ENCODE measurements at regions not wholly inside any gene's neighbourhood (a gene's known extent, or its start where the extent isn't known, plus 50 kb on each side); places are given as distances from the start of the nearest gene placed in this dataset.
A peak's percentile ranks its signal among the peaks of the same experiment; 100 is the strongest.

DNA sequence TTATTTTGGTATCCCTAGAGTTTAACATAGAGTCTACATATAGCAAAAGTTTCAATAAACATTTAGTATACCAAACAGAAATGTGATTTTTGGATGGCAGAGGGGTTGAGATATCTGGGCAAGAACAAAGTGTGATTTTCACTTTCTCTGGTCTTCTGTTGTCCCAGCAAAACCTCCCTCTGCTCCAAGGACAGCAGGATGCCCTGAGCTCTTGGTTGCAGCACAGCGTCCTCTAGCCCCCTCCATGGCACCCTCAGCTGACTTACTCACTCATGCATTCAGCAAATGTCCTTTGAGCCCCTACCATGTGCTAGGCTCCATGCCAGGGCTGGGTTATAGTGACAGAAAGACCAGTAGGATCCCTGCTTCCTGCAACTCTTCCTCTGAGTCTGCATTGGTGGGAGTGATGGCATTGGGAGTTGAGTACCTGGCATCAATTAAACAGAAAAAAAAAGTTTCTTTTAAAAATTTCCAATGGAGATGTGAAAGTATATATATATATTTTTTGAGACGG is 104.8 kb upstream of the UBL3 start:
- DNase-seq (ENCODE audit: low read depth in 2 of 2), result no peak

DNA sequence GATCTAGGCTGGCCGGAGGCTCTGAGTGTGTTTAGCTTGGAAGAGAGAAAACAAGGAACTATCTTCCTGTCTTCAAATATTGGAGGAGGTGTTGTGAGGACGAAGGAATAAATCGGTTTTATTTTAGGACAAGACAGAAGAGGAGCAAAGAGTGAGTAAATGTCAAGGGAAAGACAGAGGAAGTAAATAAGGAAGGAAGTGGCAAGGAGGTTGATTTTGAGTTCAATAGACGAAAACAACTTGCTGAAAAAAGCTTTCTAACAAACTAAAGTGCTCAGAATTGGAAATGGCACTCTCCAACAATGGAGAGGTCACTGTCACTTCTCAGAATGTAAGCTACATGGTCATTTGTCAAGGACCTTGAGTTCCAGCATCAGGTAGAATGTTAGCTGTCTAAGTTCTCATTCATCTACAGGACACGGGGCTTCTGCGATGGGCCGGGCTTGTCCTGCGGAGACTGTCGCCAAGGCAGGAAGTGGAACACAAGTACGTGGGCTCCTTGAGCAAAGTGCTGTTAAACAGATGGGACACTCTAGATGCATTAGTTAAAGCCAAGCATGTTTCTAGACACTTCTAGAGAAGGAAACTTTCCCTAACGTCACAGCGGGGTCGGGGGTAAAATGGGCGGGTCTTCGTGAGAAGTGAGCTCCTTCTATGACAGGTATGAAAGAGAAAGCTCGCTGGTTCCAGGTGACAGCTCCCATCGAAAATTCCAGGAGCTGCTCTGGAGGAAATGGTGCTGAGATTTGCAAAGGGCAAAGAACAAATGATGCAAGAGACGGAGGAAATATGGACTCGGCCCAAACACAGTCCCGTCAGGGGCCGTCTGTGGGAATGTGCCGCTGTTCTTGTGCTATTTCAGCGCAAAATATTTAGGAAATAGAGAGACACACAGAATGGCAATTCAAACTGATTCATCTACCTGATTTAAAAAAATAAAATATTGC is 103.9 kb upstream of the UBL3 start:
- peak in 1 of 2 donors; percentile 15 for DNase-seq (ENCODE audit: low read depth in 2 of 2)

DNA sequence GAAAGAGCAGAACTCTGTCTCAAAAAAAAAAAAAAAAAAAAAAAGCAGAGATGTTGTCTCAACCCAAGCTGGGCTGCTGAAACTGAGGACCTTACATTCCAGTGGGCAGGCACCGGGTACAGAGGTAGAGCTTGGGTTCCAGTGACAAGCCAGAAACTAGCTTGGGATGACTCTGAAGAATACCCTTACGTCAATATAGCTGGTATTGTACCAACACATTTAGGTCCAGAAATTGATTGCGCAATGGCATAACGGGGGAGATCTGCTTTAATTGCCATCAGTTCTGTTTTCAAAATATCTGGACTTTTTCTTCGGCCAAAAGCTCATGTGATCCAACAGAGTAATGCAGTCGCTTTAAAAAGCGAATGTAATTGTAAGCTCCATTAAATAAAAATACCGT is 103.1 kb upstream of the UBL3 start:
- DNase-seq (ENCODE audit: low read depth in 2 of 2), result no peak

DNA sequence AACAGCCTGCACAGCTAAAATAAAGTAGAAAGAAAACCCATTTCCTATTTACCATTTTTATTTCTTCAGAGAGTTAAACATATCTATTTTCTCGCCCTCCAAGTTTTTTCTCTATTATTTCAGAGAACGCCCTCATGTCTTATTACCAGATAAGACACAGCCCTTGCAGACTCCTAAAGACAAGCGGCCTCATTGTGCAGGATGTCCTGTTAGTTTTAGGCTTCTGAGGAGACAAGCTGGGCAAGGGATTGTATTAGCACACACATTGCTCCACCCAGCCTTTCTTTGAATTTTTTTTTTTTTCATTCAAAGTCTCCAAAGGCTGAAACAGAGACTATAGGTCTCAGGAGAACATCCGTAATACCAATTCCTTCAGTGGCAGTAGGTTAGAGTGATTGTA is 101.8 kb upstream of the UBL3 start:
- DNase-seq (ENCODE audit: low read depth in 2 of 2), result no peak

DNA sequence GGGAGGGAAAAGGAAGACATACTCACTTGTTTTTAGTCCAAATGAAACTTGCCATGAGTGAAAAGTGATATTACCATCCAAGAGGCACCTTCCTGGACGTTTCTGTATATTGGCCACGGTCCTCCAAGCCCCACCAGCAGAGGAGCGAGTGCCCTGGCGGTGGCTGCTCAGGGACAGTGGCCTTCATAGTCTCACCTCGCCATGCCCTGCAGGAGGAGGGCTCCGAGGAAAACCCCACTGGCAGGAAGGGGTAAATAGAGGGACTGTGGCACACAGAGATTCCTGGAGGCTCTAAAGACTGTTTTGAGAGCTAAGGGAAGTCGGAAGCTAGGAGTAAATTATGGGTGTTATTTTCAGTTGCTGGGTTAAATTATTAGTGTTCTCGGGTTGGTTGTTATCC is 98.4 kb upstream of the UBL3 start:
- DNase-seq (ENCODE audit: low read depth in 2 of 2), result no peak

DNA sequence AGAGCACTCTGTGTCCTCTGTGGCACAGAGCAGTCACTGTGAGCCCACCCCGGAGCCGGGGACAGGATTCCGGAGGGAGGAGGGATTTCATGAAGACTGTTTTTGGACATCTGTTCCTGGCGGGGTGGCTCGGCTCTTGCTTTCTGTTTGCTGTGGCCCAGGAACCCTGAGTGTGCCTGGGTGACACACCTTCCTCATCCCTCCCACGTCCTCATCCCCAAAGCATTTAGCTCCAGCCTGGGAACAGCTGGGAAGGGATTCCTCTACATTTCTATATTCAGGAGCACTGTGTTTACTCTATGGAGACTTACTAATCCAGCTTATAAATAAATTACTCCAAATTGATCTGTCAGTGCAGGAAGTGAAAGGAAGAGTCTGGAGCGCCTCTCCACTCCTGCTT is 97.8 kb upstream of the UBL3 start:
- DNase-seq (ENCODE audit: low read depth in 2 of 2), result no peak

DNA sequence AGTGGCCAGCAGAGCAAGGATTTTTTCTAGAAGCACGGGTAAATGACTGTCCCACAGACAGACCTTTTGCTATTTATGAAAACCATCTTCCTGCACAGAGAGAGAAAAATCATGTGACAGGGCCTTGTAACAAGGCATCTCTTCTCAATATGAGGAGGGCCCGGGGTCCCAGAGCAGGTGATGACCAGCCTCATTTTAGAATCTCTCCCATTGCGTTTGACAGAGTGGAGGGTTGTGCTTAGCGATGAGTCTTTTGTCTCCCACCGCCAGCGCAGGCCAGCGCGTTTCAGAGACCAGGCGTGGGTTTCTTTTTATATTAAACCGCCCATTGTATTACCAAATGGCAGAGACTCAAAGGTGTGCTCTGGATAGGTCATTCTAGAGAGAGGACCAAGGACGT is 97.4 kb upstream of the UBL3 start:
- no peak for DNase-seq (ENCODE audit: low read depth in 2 of 2)

DNA sequence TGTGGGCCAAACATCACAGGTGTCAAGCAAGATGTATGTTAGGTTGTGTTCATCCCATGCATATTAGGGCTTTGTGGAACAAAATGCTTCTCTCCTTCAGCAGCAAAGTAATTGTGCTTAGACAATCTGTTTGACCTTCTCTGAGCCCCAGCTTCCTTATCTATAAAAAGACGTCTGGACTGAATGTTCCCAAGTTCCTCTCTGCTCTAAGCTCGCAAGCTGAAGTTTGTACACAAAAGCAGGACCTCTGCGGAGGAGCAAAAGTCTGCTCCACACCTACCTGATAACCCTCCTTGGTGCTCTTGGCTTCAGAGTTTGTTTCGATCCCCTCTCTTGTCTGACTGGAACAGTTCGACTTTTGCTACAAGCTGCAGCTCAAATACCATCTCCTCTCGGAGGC is 95.7 kb upstream of the UBL3 start:
- no peak for DNase-seq (ENCODE audit: low read depth in 2 of 2)

DNA sequence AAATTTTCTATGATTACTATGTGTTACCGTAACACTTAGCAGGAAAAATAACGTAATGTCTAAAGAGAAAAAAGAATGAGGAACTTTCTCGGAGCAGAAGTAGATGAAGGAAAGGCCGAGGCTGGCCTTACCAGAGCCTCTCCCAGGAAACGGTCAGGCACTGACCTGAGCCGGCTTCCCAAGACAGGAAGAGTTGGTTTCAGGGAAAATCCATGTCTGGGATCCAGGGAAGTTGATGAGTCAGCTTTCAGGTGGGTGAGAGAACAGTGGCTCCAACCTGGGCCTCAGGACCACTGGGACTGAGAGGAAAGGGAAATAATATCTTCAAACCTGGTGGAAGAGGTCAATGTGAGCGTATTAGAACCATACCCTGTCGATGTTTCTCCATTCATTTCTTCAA is 93.3 kb upstream of the UBL3 start:
- no peak for DNase-seq (ENCODE audit: low read depth in 2 of 2)

DNA sequence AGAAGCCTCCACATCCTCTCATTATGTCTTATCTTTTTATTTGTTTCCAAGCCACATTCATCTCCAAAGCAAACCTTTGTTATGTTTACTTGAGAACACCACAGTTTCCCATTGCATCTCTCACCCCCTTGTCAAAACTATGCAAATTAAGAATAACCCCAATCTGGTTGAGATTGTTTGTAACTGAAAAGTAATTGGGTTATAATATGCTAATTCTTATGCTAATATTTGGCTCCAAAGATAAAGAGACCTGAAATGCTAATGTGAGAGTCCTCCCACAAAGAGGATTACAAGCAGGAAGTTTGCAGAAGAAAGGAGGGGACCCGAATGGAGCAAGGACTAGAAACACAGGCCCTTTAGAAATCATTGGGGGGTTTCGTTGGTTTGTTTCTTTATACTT is 92.9 kb upstream of the UBL3 start:
- DNase-seq (ENCODE audit: low read depth in 2 of 2), result no peak

DNA sequence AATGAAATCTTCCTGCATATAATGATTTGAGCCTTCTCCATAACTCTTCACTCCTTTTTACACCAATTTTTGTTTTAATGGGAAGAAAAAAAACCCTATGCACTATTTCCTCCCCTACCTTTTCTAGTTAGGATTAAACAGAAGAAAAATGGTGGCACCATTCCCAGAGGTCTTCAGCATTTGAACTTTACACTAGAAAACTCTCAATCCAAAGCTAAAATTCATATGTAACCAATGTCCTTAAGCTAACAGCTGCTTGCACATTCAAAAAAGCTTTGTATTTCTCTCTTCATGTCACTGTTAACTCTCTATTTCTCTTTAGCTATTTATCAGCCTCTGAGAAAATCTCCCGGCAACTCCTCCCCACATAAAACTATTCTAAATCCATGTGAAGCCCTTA is 90.3 kb upstream of the UBL3 start:
- DNase-seq (ENCODE audit: low read depth in 2 of 2), result no peak

DNA sequence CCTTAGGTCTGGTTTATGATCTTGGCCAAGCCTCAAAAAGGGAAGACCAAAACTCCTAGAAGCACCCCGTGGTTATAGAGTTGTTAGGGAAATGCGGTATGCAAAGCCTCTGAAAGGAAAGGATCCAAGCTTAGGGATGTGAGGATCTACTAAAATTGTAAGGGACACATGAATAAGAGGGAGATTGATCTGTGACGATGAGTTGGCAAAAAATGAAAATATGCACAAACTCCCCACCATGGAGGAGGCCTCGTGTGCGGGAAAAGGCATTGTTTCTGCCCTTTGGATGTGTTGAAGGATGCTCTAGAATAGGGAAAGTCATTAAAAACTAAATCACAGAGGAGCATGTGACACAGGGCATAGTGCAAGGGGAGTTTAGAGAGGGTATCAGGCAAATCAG is 88.7 kb upstream of the UBL3 start:
- DNase-seq (ENCODE audit: low read depth in 2 of 2), result no peak

DNA sequence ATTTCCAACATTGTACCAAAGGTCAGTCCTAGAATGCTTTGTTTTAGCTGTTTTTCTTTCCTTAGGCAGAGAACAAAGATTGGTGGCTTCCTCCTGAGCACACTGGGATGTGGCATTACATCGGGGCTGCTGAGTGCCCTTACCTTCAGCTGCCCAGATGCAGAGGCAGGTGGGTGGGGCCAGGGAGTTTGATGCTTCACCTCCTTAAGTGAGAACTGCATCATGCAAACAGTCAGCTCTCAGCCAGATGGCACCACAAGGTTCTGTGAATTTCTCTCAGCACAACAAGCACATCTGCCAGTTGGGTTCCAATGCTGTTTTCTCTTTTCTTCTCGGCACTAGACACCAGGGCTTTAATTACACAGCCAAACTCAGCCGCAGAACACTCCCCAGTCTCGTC is 87.4 kb upstream of the UBL3 start:
- no peak for DNase-seq (ENCODE audit: low read depth in 2 of 2)

DNA sequence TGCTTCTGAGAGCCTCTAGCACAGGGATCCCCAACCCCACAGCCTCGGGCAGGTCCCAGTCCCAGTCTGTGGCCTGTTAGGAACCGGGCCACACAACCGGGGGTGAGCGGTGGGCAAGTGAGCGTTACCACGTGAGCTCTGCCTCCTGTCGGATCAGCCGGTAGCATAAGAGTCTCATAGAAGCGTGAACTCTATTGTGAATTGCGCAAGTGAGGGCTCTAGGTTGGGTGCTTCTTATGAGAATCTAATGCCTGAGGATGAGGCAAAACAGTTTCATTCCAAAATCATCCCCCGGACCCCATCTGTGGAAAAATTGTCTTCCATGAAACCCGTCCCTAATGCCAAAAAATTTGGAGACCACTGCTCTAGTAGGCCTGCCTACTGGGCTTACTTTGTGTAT is 87.0 kb upstream of the UBL3 start:
- DNase-seq (ENCODE audit: low read depth in 2 of 2), result no peak

DNA sequence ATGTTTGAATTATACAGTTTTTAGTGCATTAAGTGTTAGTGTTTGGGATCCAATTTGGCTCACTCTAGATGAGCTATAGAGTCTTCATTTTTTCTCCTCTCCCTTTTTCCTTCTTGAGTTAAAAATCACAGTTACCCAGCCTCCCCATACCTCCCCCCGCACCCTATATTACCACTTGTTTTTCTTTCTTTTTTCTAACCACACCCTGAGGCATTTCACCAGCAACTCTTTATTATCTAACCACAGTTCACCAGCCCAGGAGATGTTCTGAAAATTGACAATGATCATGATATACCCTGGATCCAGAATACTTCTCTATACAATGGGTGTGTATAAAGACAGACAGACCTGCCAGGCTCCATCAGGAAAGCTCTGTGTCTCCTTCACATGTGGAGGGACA is 86.5 kb upstream of the UBL3 start:
- no peak for DNase-seq (ENCODE audit: low read depth in 2 of 2)

DNA sequence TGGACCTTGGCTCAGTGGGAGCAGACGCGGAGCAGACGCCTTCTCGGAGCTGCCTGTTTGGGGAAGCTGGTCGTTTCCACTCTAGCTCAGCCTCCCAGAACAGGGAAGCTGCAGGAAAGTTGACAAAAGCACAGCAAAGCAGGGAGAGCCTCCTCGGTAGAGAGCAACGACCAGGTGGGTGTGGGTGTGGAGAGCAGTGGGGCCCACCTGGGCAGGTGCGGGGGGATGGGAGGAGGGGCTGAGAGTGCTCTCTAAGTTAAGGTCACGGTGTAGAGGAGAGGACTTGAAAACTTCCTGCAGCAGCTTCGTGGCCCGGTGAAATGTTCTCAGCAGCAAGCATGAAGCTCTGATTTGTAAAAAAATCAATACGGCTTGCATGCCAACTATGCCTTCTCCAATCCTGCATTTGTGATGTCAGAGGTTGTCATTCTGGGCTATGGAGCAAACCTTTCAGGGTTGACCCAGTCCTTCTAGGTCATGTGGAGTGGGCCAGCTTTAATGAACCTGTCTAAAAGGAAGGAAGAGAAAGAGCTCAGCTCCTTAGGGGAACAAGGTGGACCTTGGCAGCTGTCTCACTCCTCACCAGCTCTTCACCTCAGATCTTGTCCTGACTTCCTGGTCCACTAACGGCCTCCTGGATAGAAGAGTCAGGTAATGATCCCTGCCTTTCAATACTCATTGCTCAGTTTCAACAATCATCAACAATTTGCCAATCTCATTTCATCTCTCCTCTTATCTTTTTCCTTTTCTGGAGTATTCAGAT is 85.8 kb upstream of the UBL3 start:
- DNase-seq (ENCODE audit: low read depth in 2 of 2), result no peak

DNA sequence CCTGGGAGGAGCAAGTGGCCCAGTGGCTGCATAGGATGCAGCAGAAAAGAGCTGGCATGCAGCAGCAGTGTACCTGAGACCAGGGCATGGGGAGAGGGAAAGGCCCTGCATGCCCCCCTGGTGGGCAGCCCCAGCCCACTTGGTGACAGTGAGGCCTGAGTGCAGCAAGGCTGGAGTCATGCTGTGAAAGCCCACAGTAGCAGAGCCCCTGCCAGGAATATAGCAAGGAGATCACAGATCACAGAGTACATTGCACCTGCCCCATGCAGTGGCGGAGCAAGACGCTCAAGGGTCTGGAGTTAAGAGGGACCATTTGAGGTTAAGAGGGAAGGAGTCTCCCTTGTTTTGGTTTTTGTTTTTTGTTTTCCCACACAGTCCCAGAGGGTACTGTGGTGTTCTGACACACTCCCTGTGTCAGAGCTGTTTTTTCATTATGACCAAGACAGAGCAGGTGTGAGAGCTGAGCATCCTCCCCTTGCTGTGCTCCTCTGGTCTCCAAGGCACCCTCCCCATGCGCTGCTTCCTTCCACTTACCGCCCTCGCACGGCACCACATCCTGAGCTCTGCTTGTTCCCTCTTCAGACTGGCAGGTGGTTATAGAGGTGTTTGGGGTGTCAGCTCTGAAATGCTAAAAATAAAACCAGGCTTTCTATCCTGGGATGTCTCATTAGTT is 85.0 kb upstream of the UBL3 start:
- peak; percentile 53 for DNase-seq (ENCODE audit: low read depth in 2 of 2)

DNA sequence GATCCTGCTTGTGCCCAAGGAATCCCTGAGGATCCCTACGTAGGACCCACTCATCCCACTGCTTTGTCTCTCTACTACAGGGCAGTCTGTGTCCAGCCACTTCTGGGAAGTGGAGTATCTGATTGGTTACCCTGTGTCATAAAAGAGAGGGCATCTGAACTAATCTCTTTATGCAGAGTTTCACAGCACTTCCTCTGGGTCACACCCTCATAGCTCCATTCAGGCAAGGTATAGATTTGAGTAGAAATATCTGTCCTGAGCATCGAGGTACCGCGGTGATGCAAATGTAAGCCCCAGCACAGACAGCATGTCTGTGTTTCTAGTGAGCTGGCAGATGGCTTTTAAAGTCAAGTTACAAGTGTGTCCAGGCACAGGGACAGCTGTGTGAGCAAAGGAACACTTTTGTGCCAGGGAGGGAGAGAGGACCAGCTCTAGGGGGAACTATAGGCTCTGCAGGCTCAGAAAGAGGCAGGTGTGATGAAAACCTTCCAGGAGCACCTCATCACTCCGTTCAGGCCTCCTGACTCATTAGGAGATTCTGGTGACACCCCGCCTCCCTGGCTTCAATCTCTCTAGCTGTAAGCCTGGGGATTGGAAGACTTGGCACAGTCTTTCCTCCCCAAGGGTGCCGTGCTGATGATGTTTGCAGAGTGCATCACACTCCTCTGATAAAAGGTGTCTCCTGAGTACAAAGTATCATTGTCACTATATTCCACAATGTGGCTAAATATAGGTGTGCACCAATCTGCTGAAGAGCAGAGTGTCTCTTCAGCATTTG is 84.3 kb upstream of the UBL3 start:
- no peak for DNase-seq (ENCODE audit: low read depth in 2 of 2)

DNA sequence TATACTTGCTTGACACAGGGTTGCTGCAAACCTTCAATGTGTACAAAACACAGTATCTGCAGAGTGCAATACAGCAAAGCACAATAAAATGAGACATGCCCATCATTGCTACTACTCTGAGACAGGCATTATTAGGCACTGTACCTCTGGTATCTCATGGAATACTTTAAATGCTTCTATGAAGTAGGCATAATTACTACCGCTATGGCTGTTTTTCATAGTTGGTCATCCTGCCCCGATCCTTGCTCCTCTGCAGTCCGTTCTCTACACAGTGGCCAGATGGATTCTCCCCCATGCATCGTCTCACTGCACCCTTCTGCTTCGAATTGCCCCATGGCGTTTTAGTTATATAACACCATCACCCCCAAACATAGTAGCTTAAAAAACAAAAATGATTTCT is 83.0 kb upstream of the UBL3 start:
- no peak for DNase-seq (ENCODE audit: low read depth in 2 of 2)

DNA sequence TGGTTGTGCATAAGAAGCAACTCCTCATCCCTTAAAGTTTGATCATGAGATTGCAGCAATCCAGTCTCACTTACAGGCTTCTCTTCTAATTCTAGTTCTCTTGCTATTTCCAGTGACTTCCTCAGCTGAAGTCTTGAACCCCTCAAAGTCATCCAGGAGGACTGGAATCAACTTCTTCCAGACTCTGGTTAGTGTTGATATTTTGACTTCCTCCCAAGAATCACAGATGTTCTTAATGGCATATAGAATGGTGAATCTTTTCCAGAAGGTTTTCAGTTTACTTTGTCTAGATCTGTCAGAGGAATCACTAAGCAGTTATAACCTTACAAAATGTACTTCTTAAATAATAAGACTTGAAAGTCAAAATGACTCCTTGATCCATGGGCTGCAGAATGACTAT is 81.3 kb upstream of the UBL3 start:
- no peak for DNase-seq (ENCODE audit: low read depth in 2 of 2)

DNA sequence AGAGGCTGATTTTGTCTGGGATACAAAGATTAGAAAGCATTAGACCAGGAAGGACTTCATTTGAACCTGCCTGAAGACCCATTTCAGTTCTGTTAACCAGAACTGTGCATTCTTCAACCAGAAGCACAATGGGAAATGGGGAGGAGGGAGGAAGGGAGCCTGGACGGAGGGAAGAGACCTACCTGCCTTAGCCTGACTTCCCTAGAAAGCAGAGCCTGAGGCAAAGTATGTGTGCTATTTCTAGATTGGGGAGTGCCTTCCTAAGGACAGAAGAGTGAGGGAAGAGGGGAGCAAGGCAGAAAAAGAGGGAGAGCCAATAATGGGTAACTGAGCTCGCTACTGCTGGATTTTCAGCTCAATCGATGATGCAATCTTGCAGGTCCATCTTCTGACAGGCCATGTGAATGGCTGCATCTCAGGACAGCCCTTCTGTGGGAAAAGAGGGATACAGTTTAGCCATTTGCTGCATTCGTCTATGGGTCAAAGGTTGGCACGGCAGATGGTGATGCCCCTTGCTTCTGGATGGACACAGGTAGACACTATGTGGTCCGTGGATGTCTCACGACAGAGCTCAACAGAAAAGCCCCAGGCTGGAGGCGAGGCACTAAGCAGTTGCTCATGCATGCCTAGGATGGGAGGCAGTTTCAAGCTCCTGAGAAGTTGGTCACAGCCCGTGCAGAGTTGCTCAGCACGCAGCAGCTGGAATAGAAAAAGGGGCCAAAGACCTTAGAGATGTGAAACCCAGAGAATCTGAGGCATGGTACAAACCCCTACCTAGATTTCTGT is 78.8 kb upstream of the UBL3 start:
- no peak for DNase-seq (ENCODE audit: low read depth in 2 of 2)

All from activated CD4-positive, alpha-beta T cell treated with anti-CD3 and anti-CD28 coated beads for 24 hours (primary cell).